OCI-LY3 (cell line): ENCODE measurements at regions not wholly inside any gene's neighbourhood (a gene's known extent, or its start where the extent isn't known, plus 50 kb on each side); places are given as distances from the start of the nearest gene placed in this dataset.

Experiments used
- EZH2phosphoT487 ChIP-seq: fragments of 200-600 bp; shearing (Covaris generic); IDR thresholded peaks from 2 replicates; pipeline ENCODE4 v1.6.1; 2018; ENCODE audit warnings: antibody characterized with exemption, mixed run types, low read depth
- TF ChIP-seq, protein P1 (sequence below): fragments of 200-600, 300-600 bp; sonication (generic); IDR thresholded peaks from 2 replicates; pipeline ENCODE4 v1.5.1; 2014; ENCODE audit warnings: antibody characterized with exemption, low read length, low read depth

- TF ChIP-seq, protein P1, sequence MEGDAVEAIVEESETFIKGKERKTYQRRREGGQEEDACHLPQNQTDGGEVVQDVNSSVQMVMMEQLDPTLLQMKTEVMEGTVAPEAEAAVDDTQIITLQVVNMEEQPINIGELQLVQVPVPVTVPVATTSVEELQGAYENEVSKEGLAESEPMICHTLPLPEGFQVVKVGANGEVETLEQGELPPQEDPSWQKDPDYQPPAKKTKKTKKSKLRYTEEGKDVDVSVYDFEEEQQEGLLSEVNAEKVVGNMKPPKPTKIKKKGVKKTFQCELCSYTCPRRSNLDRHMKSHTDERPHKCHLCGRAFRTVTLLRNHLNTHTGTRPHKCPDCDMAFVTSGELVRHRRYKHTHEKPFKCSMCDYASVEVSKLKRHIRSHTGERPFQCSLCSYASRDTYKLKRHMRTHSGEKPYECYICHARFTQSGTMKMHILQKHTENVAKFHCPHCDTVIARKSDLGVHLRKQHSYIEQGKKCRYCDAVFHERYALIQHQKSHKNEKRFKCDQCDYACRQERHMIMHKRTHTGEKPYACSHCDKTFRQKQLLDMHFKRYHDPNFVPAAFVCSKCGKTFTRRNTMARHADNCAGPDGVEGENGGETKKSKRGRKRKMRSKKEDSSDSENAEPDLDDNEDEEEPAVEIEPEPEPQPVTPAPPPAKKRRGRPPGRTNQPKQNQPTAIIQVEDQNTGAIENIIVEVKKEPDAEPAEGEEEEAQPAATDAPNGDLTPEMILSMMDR, result no peak
- TF ChIP-seq EZH2phosphoT487, result no peak
These were observed 179.6 kb downstream of the VAPA start for GRCh38 chr18:10093445-10093844.
